IPS-18c (cell line): ENCODE measurements at regions not wholly inside any gene's neighbourhood (a gene's known extent, or its start where the extent isn't known, plus 50 kb on each side); places are given as distances from the start of the nearest gene placed in this dataset.
"Not testable (repeated sequence)": the region's sequence is repeated elsewhere in the genome, so short reads cannot be mapped to it uniquely, and the experiment has no call there.

ENCODE experiments used
- H3K4me3 ChIP-seq: 2 replicates; pipeline ENCODE4 v1.7.0; 2013; ENCODE audit warnings: low read depth, mild to moderate bottlenecking, low read length, moderate library complexity; ENCODE audit not compliant: insufficient read depth
- H3K9me3 ChIP-seq: one replicate; pipeline ENCODE4 v1.6.1; 2013; ENCODE audit warnings: mild to moderate bottlenecking, low read length, moderate library complexity; ENCODE audit not compliant: control insufficient read depth, insufficient read depth

DNA sequence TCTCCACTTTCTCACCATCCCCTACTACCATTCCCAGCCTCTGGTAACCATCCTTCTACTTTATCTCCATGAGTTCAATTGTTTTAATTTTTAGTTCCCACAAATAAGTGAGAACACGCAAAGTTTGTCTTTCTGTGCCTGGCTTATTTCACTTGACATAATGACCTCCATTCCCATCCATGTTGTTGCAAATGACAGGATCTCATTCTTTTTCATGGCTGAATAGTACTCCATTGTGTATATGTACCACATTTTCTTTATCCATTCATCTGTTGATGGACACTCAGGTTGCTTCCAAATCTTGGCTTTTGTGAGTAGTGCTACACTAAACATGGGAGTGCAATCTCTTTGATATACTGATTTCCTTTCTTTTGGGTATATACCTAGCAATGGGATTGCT, 55.8 kb upstream of the FRMPD3 start:
- not testable (repeated sequence) for H3K4me3 ChIP-seq, H3K9me3 ChIP-seq

GRCh38 chrX:107396235-107396634, 53.2 kb upstream of the FRMPD3 start:
- Histone ChIP-seq H3K4me3 (no peak overlapping the region), H3K9me3 (no peaks in the 10 kb centered on the region)

DNA sequence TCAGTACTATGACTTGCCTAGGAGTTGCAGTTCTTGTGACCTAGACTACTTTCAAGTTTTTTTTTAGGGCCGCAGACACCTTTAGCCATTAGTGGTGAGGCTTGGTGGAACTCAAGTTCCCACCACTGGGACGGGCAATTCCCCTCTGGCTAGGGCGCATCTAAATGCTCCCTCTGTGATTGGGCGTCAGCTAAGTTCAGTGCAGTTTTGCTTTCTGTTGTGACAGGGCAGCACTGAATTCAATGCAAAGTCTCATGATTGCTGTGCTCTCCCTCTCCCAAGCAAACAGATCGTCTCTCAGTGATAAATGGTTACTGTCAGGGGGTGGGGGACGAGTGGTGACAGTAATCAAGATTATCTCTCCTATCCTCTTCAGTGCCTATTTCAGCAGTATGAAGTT, 52.7 kb upstream of the FRMPD3 start:
- Histone ChIP-seq H3K9me3 (no peaks in the 10 kb centered on the region), H3K4me3 (no peak overlapping the region)

DNA sequence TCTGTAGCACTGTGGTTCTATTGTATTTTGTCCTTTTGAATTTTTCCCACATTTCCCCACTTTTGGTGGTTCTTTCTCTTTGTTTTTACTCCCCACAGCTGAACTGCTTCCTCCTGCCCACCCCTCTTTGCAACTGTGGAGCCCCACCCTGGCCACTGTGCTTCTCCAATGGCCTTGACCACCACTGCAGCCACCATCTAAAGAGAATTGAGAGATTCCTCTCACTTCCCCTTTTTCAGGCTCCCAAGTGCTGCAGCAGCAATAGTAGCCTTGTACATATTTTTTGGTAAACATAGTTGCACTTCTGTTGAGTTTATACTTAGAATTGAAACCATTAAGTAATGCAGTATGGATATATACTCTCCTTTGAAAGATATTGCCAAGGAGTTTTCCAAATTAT, 51.3 kb upstream of the FRMPD3 start:
- Histone ChIP-seq H3K4me3 (no peak overlapping the region), H3K9me3 (no peaks in the 10 kb centered on the region)
